ENCODE measurements at regions not wholly inside any gene's neighbourhood (a gene's known extent, or its start where the extent isn't known, plus 50 kb on each side); places are given as distances from the start of the nearest gene placed in this dataset.

- no peak for TF ChIP-seq CTCF (IDR thresholded peaks at IDR 0.05; ENCODE audit: low read length)
- no peak for TF ChIP-seq EZH2 (IDR thresholded peaks at IDR 0.05; ENCODE audit: borderline replicate concordance, low read length)
Measured at GRCh38 chr20:58032599-58032998, 195.9 kb downstream of the ANKRD60 start.

All from OCI-LY1 (cell line).